ENCODE measurements at regions not wholly inside any gene's neighbourhood (a gene's known extent, or its start where the extent isn't known, plus 50 kb on each side); places are given as distances from the start of the nearest gene placed in this dataset.
"Not testable (repeated sequence)": the region's sequence is repeated elsewhere in the genome, so short reads cannot be mapped to it uniquely, and the experiment has no call there.

DNA sequence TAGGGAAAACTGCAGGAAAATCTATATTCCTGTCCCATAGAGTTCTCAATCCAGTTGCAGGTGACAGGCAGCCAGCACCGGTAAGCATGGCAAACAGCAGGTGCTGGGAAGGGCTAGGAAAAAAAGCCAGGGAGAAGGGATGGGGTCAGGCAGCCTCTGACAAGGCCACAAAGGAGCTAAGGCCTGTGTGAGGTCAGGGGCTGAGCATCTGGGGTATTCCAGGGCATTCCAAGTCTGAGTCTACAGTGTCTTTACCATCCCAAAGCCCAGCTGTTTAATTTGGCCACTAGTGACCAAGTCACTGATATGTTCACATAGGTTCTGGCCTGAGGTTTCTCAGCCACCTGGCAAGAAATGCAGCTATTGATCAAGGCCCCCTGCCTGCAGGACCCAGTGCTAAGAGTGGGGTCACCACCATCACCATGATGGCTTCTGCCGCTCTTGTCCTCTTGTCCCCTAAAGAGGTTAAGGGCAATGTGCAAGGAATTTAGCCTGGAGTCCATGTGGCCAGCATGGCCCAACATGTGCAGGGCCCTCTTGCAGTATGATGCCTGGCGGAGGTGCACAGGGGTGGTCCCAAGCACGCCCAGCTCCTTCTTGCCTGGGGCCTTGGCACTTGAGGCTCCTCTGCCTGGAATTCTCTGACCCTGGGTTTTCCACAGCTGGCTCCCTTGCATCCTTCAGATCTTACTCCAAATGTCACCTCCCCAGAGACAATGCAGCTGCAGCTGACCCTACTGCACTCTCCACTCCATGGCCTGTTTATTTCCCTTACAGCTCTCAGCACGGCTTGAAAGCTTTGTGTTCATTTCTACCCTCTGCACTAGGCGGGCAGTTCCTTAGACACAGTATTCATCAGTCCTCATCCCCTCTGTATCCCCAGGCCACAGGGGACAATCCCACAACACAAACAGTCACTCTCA, 213.1 kb downstream of the MSX2 start:
- TF ChIP-seq, protein P1, sequence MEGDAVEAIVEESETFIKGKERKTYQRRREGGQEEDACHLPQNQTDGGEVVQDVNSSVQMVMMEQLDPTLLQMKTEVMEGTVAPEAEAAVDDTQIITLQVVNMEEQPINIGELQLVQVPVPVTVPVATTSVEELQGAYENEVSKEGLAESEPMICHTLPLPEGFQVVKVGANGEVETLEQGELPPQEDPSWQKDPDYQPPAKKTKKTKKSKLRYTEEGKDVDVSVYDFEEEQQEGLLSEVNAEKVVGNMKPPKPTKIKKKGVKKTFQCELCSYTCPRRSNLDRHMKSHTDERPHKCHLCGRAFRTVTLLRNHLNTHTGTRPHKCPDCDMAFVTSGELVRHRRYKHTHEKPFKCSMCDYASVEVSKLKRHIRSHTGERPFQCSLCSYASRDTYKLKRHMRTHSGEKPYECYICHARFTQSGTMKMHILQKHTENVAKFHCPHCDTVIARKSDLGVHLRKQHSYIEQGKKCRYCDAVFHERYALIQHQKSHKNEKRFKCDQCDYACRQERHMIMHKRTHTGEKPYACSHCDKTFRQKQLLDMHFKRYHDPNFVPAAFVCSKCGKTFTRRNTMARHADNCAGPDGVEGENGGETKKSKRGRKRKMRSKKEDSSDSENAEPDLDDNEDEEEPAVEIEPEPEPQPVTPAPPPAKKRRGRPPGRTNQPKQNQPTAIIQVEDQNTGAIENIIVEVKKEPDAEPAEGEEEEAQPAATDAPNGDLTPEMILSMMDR (IDR thresholded peaks at IDR 0.05; ENCODE audit: low read depth, low read length), result no peak
- no peak for DNase-seq (ENCODE audit: extremely low read depth, low read depth)

DNA sequence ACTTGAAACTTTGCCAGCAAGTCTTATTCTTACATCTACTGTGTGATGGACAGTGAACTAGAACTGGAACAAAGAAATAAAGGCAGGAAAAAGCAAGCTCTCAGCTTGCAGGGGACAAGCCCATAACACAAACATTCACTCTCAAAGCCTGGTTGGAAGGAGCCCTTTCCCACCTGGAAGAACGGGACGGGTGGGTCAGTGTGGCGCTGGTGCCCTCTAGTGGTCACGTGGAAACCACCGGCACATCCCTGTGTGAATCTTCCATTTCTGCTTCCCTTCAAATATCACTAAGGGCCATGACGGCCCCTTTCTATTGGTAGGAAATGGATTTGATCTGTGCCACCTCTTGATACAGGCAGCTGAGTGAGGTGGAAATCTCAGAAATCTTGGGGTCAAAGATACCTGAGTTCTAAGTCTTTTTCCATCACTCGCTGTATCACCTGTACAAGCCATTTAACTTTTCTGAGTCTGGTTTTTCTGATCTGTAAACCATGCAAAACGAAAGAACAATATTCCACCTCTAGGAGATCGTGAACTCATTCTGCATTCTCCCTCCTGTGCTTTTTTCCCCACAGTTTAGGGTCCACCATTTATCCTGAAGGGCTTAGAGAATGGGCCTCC, 211.6 kb downstream of the MSX2 start:
- DNase-seq (ENCODE audit: extremely low read depth, low read depth), result peak; percentile 12
- TF ChIP-seq, protein P1 (IDR thresholded peaks at IDR 0.05; ENCODE audit: low read depth, low read length), result peak; percentile 94

DNA sequence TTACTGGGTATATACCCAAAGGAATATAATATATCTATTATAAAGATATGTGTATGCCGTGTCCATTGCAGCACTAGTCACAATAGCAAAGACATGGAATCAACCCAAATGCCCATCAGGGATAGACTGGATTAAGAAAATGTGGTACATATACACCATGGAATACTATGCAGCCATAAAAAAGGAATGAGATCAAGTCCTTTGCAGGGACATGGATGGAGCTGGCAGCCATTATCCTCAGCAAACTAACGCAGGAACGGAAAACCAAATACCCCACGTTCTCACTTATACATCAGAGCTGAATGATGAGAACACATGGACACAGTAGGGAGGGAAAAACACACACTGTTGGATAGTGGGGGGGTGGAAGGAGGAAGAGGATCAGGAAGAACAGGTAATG, 206.7 kb downstream of the MSX2 start:
- not testable (repeated sequence) for DNase-seq (ENCODE audit: extremely low read depth, low read depth)

DNA sequence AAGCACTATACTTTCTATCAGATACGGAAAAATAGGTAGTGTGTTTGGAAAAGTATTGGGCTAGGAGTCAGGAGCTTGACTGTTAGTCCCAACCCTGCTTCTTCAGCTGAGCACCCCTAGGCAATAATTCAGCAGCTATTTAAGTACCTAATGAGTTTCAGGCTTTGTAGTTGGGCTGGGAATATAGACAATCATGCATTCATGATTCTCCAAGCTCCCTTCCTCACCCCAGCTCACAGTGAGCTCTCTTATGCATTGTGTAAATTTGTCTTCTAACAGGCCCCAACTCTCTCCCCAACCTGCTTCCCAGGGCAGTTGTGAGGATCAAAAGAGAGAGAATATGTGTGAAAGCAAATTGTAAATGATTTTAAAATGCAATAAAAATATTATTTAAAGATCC, 201.2 kb downstream of the MSX2 start:
- TF ChIP-seq, protein P1 (IDR thresholded peaks at IDR 0.05; ENCODE audit: low read depth, low read length), result no peak
- no peak for DNase-seq (ENCODE audit: extremely low read depth, low read depth)

DNA sequence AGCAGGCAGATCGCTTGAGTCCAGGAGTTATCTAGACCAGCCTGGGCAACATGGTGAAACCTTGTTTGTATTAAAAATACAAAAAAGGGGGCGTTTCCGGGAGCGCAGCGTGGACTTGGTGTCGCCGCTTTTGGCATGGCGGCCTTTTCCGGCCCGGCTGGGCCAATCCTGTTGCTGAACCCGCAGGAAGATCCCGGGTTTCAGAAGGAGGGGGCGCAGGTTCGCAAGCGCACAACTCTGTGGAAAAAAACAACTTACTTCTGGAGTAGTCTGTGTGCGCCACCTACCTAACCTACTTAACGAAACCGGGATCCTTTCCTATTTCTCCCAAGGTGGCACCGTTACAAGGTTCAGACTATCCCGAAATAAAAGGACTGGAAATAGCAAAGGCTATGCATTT, 198.6 kb downstream of the MSX2 start:
- no peak for DNase-seq (ENCODE audit: extremely low read depth, low read depth)

DNA sequence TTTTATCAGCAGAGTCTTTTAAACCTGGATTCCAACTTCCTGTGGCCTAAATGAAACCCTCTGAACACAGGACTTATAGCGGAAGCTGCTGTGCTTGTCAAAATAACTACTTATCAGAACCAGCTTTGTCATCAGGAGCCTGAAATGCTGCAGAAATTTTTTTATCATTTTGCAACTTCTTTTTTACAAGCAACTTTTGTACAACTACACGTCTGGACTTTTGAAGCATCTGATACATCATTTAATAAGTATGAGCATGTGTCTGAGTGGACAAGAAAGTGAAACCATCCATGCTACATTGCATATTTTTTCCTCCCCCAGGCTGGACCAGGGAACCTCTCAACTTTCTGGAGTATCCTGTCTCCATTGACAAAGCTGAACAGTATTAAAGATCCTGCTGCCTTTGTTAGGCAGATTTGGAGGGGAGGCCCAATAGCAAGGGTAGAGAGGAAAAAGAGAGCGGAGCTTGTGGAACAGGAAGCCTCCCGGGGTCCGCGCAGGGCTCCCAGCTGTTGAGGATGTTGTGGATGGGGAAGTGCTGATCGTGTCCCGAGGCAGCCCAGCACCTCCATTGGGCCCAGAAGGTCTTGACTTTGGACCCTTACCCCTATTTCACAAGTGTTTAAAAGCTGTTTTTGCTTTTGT, 196.6 kb downstream of the MSX2 start:
- TF ChIP-seq, protein P1 (IDR thresholded peaks at IDR 0.05; ENCODE audit: low read depth, low read length), result no peak
- no peak for DNase-seq (ENCODE audit: extremely low read depth, low read depth)

More for the DNA sequence above, 198.6 kb downstream of the MSX2 start:
- TF ChIP-seq, protein P1 (IDR thresholded peaks at IDR 0.05; ENCODE audit: low read depth, low read length), result no peak

DNA sequence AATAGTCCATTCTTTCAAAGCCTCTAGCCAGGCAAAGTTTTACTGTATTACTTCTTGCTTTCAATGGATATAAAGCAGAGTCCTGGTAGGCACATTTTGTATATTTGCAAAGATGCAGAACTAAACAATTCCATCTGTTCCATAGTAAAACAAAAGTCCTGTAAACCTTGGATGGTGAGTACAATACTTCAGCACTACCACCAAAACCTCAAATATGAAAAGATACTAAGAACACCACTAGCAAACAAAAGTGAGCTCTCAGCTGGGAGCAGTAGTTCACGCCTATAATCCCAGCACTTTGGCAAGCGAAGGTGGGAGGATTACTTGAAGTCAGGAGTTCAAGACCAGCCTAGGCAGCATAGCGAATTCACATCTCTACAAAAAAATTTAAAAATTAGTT, 195.0 kb downstream of the MSX2 start:
- no peak for DNase-seq (ENCODE audit: extremely low read depth, low read depth)
- TF ChIP-seq, protein P1 (IDR thresholded peaks at IDR 0.05; ENCODE audit: low read depth, low read length), result no peak

Data from AG09319 (cell line).